ENCODE measurements at regions not wholly inside any gene's neighbourhood (a gene's known extent, or its start where the extent isn't known, plus 50 kb on each side); places are given as distances from the start of the nearest gene placed in this dataset.

DNA sequence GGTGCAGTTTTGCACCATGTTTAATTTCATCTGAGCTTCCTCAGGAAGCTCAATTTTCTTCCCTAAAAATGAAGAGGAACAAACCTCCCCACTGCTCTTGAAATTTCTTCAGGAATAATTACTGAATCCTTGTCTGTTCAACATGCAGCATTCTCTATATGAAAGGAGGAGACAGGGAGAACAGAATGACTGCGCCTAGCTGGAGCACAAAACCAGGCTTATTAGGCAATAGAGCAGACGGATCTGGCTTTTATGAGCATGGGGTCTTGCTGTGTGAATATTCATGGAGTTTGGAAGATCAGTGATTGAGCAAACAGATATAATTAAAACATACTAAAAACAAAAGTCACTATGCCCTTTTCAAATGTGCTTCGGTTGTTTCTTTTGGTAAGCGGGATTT lies 148.1 kb downstream of the SUDS3 start:
- no peaks in the 10 kb centered on the region for H3K36me3 Mint-ChIP-seq
- DNase-seq (ENCODE audit: low spot score) (no peak), ATAC-seq (no peak)
- POLR2A ChIA-PET: no interaction called here
- H3K27me3 Mint-ChIP-seq (ENCODE audit: low read depth): no peaks in the 10 kb centered on the region; the same call in 1 of the 2 replicates
- H3K27ac Mint-ChIP-seq: no peak overlapping the region
- H3K9me3 Mint-ChIP-seq: peaks cover 4% of the 10 kb centered on the region; the same call in 1 of the 2 replicates
- TF ChIP-seq, protein P1, sequence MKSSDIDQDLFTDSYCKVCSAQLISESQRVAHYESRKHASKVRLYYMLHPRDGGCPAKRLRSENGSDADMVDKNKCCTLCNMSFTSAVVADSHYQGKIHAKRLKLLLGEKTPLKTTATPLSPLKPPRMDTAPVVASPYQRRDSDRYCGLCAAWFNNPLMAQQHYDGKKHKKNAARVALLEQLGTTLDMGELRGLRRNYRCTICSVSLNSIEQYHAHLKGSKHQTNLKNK (CRISPR knock-in tag; IDR thresholded peaks at IDR 0.05): no peak
- TF ChIP-seq ETV6 (CRISPR knock-in tag; IDR thresholded peaks at IDR 0.05): no peak
- no peak for TF ChIP-seq ZNF121 (CRISPR knock-in tag; IDR thresholded peaks at IDR 0.05)
- TF ChIP-seq E2F1 (CRISPR knock-in tag; IDR thresholded peaks at IDR 0.05): no peak
- no peak for TF ChIP-seq ESRRA (CRISPR knock-in tag; IDR thresholded peaks at IDR 0.05; ENCODE audit: borderline replicate concordance)
- TF ChIP-seq ZNF232 (CRISPR knock-in tag; IDR thresholded peaks at IDR 0.05): no peak
- TF ChIP-seq, protein P2, sequence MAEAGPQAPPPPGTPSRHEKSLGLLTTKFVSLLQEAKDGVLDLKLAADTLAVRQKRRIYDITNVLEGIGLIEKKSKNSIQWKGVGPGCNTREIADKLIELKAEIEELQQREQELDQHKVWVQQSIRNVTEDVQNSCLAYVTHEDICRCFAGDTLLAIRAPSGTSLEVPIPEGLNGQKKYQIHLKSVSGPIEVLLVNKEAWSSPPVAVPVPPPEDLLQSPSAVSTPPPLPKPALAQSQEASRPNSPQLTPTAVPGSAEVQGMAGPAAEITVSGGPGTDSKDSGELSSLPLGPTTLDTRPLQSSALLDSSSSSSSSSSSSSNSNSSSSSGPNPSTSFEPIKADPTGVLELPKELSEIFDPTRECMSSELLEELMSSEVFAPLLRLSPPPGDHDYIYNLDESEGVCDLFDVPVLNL (CRISPR knock-in tag; IDR thresholded peaks at IDR 0.05; ENCODE audit: borderline replicate concordance, low read depth): no peak
- no peak for TF ChIP-seq JUN (CRISPR knock-in tag; IDR thresholded peaks at IDR 0.05)
- TF ChIP-seq, protein P3, sequence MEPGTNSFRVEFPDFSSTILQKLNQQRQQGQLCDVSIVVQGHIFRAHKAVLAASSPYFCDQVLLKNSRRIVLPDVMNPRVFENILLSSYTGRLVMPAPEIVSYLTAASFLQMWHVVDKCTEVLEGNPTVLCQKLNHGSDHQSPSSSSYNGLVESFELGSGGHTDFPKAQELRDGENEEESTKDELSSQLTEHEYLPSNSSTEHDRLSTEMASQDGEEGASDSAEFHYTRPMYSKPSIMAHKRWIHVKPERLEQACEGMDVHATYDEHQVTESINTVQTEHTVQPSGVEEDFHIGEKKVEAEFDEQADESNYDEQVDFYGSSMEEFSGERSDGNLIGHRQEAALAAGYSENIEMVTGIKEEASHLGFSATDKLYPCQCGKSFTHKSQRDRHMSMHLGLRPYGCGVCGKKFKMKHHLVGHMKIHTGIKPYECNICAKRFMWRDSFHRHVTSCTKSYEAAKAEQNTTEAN (CRISPR knock-in tag; IDR thresholded peaks at IDR 0.05): no peak
- TF ChIP-seq HMGA2 (CRISPR knock-in tag; IDR thresholded peaks at IDR 0.05): no peak
- TF ChIP-seq, protein P4, sequence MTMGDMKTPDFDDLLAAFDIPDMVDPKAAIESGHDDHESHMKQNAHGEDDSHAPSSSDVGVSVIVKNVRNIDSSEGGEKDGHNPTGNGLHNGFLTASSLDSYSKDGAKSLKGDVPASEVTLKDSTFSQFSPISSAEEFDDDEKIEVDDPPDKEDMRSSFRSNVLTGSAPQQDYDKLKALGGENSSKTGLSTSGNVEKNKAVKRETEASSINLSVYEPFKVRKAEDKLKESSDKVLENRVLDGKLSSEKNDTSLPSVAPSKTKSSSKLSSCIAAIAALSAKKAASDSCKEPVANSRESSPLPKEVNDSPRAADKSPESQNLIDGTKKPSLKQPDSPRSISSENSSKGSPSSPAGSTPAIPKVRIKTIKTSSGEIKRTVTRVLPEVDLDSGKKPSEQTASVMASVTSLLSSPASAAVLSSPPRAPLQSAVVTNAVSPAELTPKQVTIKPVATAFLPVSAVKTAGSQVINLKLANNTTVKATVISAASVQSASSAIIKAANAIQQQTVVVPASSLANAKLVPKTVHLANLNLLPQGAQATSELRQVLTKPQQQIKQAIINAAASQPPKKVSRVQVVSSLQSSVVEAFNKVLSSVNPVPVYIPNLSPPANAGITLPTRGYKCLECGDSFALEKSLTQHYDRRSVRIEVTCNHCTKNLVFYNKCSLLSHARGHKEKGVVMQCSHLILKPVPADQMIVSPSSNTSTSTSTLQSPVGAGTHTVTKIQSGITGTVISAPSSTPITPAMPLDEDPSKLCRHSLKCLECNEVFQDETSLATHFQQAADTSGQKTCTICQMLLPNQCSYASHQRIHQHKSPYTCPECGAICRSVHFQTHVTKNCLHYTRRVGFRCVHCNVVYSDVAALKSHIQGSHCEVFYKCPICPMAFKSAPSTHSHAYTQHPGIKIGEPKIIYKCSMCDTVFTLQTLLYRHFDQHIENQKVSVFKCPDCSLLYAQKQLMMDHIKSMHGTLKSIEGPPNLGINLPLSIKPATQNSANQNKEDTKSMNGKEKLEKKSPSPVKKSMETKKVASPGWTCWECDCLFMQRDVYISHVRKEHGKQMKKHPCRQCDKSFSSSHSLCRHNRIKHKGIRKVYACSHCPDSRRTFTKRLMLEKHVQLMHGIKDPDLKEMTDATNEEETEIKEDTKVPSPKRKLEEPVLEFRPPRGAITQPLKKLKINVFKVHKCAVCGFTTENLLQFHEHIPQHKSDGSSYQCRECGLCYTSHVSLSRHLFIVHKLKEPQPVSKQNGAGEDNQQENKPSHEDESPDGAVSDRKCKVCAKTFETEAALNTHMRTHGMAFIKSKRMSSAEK (CRISPR knock-in tag; IDR thresholded peaks at IDR 0.05; ENCODE audit: borderline replicate concordance): no peak
- H3K4me1 Mint-ChIP-seq: peaks cover 13% of the 10 kb centered on the region; the same call in 1 of the 2 replicates
- CTCF ChIA-PET: no interaction called here
- H3K4me3 Mint-ChIP-seq: no peak overlapping the region

DNA sequence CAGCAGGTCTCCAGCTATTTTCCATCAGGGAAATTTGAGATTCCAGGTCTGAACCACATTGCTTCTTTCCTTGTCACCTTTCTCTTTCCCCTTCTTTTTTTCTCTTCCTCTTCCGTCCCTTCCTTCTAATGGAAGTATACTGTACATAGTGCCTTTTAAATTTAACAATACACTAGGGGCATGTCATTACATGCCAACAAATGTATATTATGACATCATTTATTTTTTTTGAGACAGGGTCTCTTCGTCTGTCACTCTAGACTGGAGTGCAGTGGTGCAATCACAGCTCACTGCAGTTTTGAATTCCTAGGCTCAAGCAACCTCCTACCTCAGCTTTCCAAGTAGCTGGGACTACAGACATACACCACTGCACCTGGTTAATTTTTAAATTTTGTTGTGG lies 148.9 kb downstream of the SUDS3 start:
- TF ChIP-seq CDX4 (CRISPR knock-in tag; IDR thresholded peaks at IDR 0.05; ENCODE audit: borderline replicate concordance) (no peak), SP1 (CRISPR knock-in tag; conservative IDR thresholded peaks at IDR 0.05) (no peak), ZNF263 (CRISPR knock-in tag; IDR thresholded peaks at IDR 0.05; ENCODE audit: low read depth) (no peak), ZNF317 (CRISPR knock-in tag; IDR thresholded peaks at IDR 0.05; ENCODE audit: borderline replicate concordance, low read depth) (no peak), CBFB (CRISPR knock-in tag; IDR thresholded peaks at IDR 0.05; ENCODE audit: low read depth) (no peak), SMAD4 (CRISPR knock-in tag; IDR thresholded peaks at IDR 0.05) (no peak), AFF4 (CRISPR knock-in tag; IDR thresholded peaks at IDR 0.05; ENCODE audit: borderline replicate concordance) (no peak), NR2C2 (CRISPR knock-in tag; IDR thresholded peaks at IDR 0.05) (no peak), FOXP1 (CRISPR knock-in tag; IDR thresholded peaks at IDR 0.05; ENCODE audit: borderline replicate concordance) (no peak), ESRRA (CRISPR knock-in tag; IDR thresholded peaks at IDR 0.05; ENCODE audit: borderline replicate concordance) (no peak)
- TF ChIP-seq, protein P3 (CRISPR knock-in tag; IDR thresholded peaks at IDR 0.05): no peak
- Mint-ChIP-seq H3K4me1 (peaks cover 13% of the 10 kb centered on the region; the same call in 1 of the 2 replicates), H3K36me3 (no peaks in the 10 kb centered on the region), H3K4me3 (no peak overlapping the region), H3K27me3 (ENCODE audit: low read depth) (no peaks in the 10 kb centered on the region; the same call in 1 of the 2 replicates), H3K27ac (no peak overlapping the region), H3K9me3 (peaks cover 4% of the 10 kb centered on the region; the same call in 1 of the 2 replicates)
- ChIA-PET CTCF (no interaction called here), POLR2A (no interaction called here)
- DNase-seq (ENCODE audit: low spot score): no peak
- ATAC-seq: no peak
